Muscle layer of duodenum (tissue), 2 donors: ENCODE measurements at regions not wholly inside any gene's neighbourhood (a gene's known extent, or its start where the extent isn't known, plus 50 kb on each side); places are given as distances from the start of the nearest gene placed in this dataset.

Experiments
- H3K27ac ChIP-seq: one replicate; pipeline ENCODE4 v1.7.0; 2013; ENCODE audit warnings: mild to moderate bottlenecking, low read length
- H3K27me3 ChIP-seq: one replicate; pipeline ENCODE4 v1.7.0; 2013; ENCODE audit warnings: low read depth, mild to moderate bottlenecking, control low read depth, low read length
- H3K36me3 ChIP-seq, 2 donors: one replicate each; pipeline ENCODE4 v1.7.0; 2013; ENCODE audit warnings: low read length in 2 of 2, control low read depth in 1 of 2, mild to moderate bottlenecking in 1 of 2; ENCODE audit not compliant: insufficient read depth in 2 of 2, control insufficient read depth in 1 of 2
- H3K4me1 ChIP-seq, 2 donors: one replicate each; pipeline ENCODE4 v1.7.0; 2013; ENCODE audit warnings: low read length in 2 of 2, mild to moderate bottlenecking in 2 of 2, control low read depth in 1 of 2, moderate library complexity in 1 of 2; ENCODE audit not compliant: insufficient read depth in 2 of 2, control insufficient read depth in 1 of 2
- H3K4me3 ChIP-seq, 2 donors: one replicate each; pipeline ENCODE4 v1.7.0; 2013; ENCODE audit warnings: low read length in 2 of 2, low read depth in 1 of 2, mild to moderate bottlenecking in 1 of 2
- H3K9me3 ChIP-seq, 2 donors: one replicate each; pipeline ENCODE4 v1.7.0; 2013; ENCODE audit warnings: low read length in 2 of 2, control low read depth in 1 of 2, mild to moderate bottlenecking in 1 of 2; ENCODE audit not compliant: control insufficient read depth in 1 of 2
- donor health status: healthy.

GRCh38 chr6:19705606-19706005 lies 131.6 kb upstream of the ID4 start:
- H3K9me3 ChIP-seq: no peaks in the 10 kb centered on the region
- H3K4me3 ChIP-seq: no peak overlapping the region
- H3K27me3 ChIP-seq: no peaks in the 10 kb centered on the region
- no peaks in the 10 kb centered on the region for H3K36me3 ChIP-seq
- no peaks in the 10 kb centered on the region for H3K4me1 ChIP-seq
- no peak overlapping the region for H3K27ac ChIP-seq

GRCh38 chr6:19712012-19712688 lies 125.0 kb upstream of the ID4 start:
- H3K4me3 ChIP-seq: no peak overlapping the region
- H3K4me1 ChIP-seq: no peaks in the 10 kb centered on the region
- H3K9me3 ChIP-seq: no peaks in the 10 kb centered on the region
- no peaks in the 10 kb centered on the region for H3K36me3 ChIP-seq
- no peaks in the 10 kb centered on the region for H3K27me3 ChIP-seq
- no peak overlapping the region for H3K27ac ChIP-seq

GRCh38 chr6:19712998-19713397 lies 124.2 kb upstream of the ID4 start:
- no peaks in the 10 kb centered on the region for H3K36me3 ChIP-seq
- no peak overlapping the region for H3K4me3 ChIP-seq
- H3K27me3 ChIP-seq: no peaks in the 10 kb centered on the region
- no peaks in the 10 kb centered on the region for H3K9me3 ChIP-seq
- no peaks in the 10 kb centered on the region for H3K4me1 ChIP-seq
- no peak overlapping the region for H3K27ac ChIP-seq

- no peak overlapping the region for H3K4me3 ChIP-seq
- no peak overlapping the region for H3K27ac ChIP-seq
- H3K9me3 ChIP-seq: no peaks in the 10 kb centered on the region
Observed at GRCh38 chr6:19713411-19713810, 123.8 kb upstream of the ID4 start.

GRCh38 chr6:19713984-19714383 lies 123.2 kb upstream of the ID4 start:
- no peaks in the 10 kb centered on the region for H3K36me3 ChIP-seq
- no peak overlapping the region for H3K4me3 ChIP-seq
- H3K4me1 ChIP-seq: peaks cover 0 to 3% of the 10 kb centered on the region in 2 donors
- H3K27ac ChIP-seq: no peak overlapping the region
- no peaks in the 10 kb centered on the region for H3K9me3 ChIP-seq
- H3K27me3 ChIP-seq: no peaks in the 10 kb centered on the region

More at GRCh38 chr6:19713411-19713810, 123.8 kb upstream of the ID4 start:
- H3K4me1 ChIP-seq: no peaks in the 10 kb centered on the region
- no peaks in the 10 kb centered on the region for H3K36me3 ChIP-seq
- H3K27me3 ChIP-seq: no peaks in the 10 kb centered on the region

- no peak overlapping the region for H3K27ac ChIP-seq
- no peaks in the 10 kb centered on the region for H3K36me3 ChIP-seq
- H3K4me1 ChIP-seq: peaks cover 0 to 6% of the 10 kb centered on the region in 2 donors
- no peaks in the 10 kb centered on the region for H3K9me3 ChIP-seq
- no peaks in the 10 kb centered on the region for H3K27me3 ChIP-seq
- H3K4me3 ChIP-seq: no peak overlapping the region
Observed at GRCh38 chr6:19714434-19715166, 122.6 kb upstream of the ID4 start.

DNA sequence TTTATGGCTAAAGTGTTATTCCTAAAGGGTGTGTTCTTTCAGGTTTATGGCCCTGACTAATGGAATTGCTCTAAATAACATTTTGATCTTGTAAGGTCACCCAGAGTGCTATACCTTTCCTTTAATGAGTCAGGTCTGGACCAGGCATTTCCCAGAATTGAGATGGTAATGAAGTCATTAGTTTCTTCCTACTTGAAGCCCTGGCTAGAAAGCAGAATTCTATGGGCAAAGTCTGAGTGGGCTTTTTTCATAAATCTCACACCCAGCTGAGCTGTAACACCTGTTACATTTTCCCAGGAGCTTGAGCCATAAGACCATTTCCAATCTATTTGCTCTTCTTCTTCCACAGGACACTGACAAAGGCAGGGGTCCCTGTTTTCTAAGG lies 122.0 kb upstream of the ID4 start:
- no peaks in the 10 kb centered on the region for H3K27me3 ChIP-seq
- H3K4me3 ChIP-seq: no peak overlapping the region
- peaks cover 0 to 11% of the 10 kb centered on the region in 2 donors for H3K4me1 ChIP-seq
- H3K9me3 ChIP-seq: no peaks in the 10 kb centered on the region
- H3K36me3 ChIP-seq: no peaks in the 10 kb centered on the region
- no peak overlapping the region for H3K27ac ChIP-seq

GRCh38 chr6:19719691-19720128 lies 117.5 kb upstream of the ID4 start:
- Histone ChIP-seq H3K36me3 (no peaks in the 10 kb centered on the region), H3K4me1 (peaks cover 0 to 13% of the 10 kb centered on the region in 2 donors), H3K4me3 (no peak overlapping the region)

DNA sequence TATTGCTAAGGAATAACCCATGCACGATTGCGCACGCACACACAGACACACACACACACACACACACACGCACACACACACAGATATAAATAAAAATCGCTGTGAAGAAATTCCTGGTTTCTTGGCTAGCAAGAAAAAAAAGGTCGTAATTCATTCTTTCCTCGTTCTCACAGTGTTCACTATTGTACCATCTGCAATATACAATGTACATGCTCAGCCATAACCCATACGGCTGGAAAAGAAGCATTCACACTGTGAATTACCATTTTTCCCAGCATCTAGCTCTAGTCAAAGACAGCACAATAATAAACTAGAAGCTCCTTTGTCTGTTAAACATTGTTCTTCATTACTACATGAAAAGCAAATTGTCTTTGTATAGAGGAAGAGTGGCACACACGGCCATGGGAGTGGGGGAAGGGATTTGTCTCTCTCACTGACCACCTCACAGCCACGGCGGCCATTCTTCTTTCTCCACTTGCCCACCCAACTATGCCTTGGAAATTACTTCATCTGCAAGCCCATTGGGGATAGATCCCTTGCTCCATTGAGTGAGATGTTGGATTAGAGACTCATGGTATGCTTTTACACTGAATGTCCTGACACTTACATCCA lies 115.3 kb upstream of the ID4 start:
- H3K36me3 ChIP-seq: no peaks in the 10 kb centered on the region
- H3K9me3 ChIP-seq: no peaks in the 10 kb centered on the region
- no peaks in the 10 kb centered on the region for H3K27me3 ChIP-seq
- H3K4me3 ChIP-seq: no peak overlapping the region
- no peak overlapping the region for H3K27ac ChIP-seq
- peaks cover 0 to 13% of the 10 kb centered on the region in 2 donors for H3K4me1 ChIP-seq

More at GRCh38 chr6:19719691-19720128, 117.5 kb upstream of the ID4 start:
- Histone ChIP-seq H3K9me3 (no peaks in the 10 kb centered on the region), H3K27me3 (no peaks in the 10 kb centered on the region), H3K27ac (no peak overlapping the region)

DNA sequence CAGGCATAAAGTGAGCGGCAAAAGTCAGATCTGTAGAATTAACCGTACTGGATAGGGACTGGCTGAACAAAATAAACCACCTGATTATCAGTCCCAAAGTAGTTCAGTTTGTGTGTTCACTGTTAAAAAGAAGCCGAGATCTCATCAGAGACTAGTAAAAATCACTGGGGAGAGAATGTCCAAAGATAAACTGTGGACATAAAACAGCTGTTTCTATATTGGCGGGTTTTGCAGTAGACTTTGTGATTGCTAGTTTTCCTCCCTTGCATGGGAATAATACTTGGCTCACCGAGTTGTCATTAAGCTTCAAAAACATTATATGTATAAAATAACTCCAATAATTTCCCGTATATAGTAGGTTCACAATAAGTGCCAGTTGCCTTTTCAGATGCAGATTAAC lies 114.2 kb upstream of the ID4 start:
- no peak overlapping the region for H3K4me3 ChIP-seq
- no peaks in the 10 kb centered on the region for H3K27me3 ChIP-seq
- no peaks in the 10 kb centered on the region for H3K36me3 ChIP-seq
- peaks cover 0 to 13% of the 10 kb centered on the region in 2 donors for H3K4me1 ChIP-seq
- H3K9me3 ChIP-seq: no peaks in the 10 kb centered on the region
- H3K27ac ChIP-seq: no peak overlapping the region

- Histone ChIP-seq H3K36me3 (no peaks in the 10 kb centered on the region), H3K4me3 (no peak overlapping the region), H3K9me3 (no peaks in the 10 kb centered on the region), H3K4me1 (peaks cover 0 to 13% of the 10 kb centered on the region in 2 donors), H3K27me3 (no peaks in the 10 kb centered on the region), H3K27ac (no peak overlapping the region)
Observed at GRCh38 chr6:19723545-19723944, 113.6 kb upstream of the ID4 start.
